VCaP (cell line): ENCODE measurements at regions not wholly inside any gene's neighbourhood (a gene's known extent, or its start where the extent isn't known, plus 50 kb on each side); places are given as distances from the start of the nearest gene placed in this dataset.

Experiments used
- H3K27ac ChIP-seq: fragments of 450-650 bp; 2 replicates; pipeline ENCODE4 v1.5.1; 2017
- CTCF ChIP-seq: fragments of 450-650 bp; conservative IDR thresholded peaks from 2 replicates; pipeline ENCODE4 v1.5.1; 2017; ENCODE audit warnings: mild to moderate bottlenecking, moderate library complexity

GRCh38 chr5:118561971-118562370, 426.4 kb downstream of the DTWD2 start:
- no peak for TF ChIP-seq CTCF
- no peak overlapping the region for H3K27ac ChIP-seq

DNA sequence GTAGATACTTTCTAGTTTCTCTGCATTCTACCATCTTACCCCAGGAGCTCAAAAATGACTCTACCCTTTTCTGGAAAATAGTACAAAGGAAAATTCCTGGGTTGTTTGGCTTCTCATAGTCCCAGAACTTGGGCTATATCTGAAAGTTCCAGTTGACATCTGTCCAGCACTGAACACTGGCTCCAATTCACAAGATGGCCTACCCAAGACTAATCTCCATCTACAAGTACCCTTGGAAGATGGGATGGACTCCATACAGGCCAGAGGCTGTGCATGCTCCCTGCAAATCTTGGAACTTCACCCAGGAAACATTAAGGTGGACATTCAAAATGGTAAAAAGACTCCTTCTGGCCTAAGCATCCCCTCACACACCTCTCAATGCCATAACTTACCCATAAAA, 427.1 kb downstream of the DTWD2 start:
- no peak overlapping the region for H3K27ac ChIP-seq
- TF ChIP-seq CTCF = no peak

- no peak for TF ChIP-seq CTCF
- H3K27ac ChIP-seq = no peak overlapping the region
Observed at GRCh38 chr5:118558871-118559270, 429.5 kb downstream of the DTWD2 start.

GRCh38 chr5:118557251-118557661, 431.1 kb downstream of the DTWD2 start:
- no peak for TF ChIP-seq CTCF
- no peak overlapping the region for H3K27ac ChIP-seq

DNA sequence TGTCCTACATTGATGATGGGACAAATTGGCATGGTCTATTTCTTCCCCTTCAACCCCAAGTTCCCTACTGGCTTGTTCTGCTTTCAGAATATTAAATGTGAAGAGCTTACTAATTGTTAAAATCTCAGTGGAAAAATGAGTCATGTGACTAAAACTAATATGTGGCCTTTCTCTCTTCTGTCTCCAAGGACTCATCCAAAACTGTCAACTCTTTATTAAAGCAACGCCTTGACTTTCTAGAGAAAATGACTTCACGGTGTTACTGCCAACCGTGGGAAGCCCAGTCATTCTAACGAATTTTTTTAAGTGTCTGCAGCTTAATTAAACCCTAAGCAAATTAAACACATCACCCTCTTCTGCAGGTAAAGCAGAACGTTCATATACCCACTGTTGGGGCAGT, 431.6 kb downstream of the DTWD2 start:
- no peak for TF ChIP-seq CTCF
- no peak overlapping the region for H3K27ac ChIP-seq

DNA sequence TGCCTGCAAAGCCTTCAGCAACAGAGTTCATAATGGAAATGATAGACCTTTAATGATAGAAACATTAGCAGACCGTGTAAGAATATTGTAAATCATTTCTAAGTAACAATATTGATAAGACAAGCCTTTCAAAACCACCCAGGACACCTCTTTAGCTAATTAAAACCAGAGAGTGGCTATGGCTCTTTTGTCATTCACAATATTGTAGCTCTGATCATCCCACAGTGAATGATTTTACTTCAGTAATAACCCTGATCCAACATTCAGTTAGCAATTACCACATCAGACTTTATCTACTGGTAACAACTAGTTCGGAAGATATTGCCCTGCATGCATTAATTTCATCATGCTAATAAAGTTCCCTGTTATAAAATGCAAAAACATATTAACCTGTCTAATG, 432.6 kb downstream of the DTWD2 start:
- TF ChIP-seq CTCF = no peak
- H3K27ac ChIP-seq = no peak overlapping the region

DNA sequence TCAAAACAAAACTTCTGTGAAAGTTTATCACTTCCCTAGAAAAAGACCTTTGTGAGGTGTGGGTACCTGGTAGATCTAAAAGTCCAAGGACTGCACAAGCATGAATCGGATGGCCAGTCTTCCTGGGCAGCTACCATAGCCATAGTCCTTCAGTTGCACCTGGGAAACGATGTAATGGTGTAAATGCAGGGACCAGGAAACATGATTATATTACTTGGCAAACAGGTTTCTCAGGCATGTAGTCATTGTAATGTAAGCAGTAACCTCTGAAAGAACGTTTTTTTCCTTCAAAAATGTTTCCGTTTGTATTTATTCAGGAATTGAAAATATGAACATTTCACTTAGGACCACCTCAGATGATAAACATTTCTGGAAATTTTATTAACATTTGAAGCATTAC, 433.4 kb downstream of the DTWD2 start:
- 0 out of 2 replicates have a peak overlapping the region, but pooled peaks have one; percentile 2 for H3K27ac ChIP-seq
- TF ChIP-seq CTCF = no peak

DNA sequence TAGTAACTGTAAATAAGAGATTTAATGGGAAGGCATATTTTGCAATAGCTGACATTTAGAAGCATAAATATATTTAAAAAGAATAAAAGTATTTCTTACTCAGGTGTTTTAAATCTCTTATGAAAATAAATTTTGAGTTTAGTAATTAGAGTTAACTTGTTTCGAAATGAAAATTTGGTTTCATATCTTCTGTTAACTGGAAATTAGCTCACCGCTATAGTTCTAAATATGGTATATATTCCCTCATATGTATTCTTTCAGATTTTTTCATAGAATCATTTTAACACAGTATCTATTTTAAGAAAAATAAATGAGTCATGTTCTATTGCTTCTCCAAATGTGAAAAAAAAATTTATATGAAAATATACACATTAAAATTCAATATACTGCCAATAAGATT, 434.1 kb downstream of the DTWD2 start:
- TF ChIP-seq CTCF = no peak
- H3K27ac ChIP-seq = no peak overlapping the region
